DMS 273 (cell line): ENCODE measurements at regions not wholly inside any gene's neighbourhood (a gene's known extent, or its start where the extent isn't known, plus 50 kb on each side); places are given as distances from the start of the nearest gene placed in this dataset.
A peak's percentile ranks its signal among the peaks of the same experiment; 100 is the strongest.

Experiments used
- DNase-seq: peaks from one replicate; lab custom pipeline; 2025; ENCODE audit not compliant: unreplicated experiment; lab: John Stamatoyannopoulos, UW

- no peak for DNase-seq
Observed at GRCh38 chr20:56952258-56953047, 314.0 kb downstream of the BMP7 start.

GRCh38 chr20:56953048-56953586, 313.3 kb downstream of the BMP7 start:
- DNase-seq = no peak

- no peak for DNase-seq
Observed at GRCh38 chr20:56954797-56955196, 311.6 kb downstream of the BMP7 start.

- no peak for DNase-seq
Observed at GRCh38 chr20:56955680-56956079, 310.8 kb downstream of the BMP7 start.

- DNase-seq = no peak
Observed at GRCh38 chr20:56956534-56956933, 309.9 kb downstream of the BMP7 start.

GRCh38 chr20:56957737-56958553, 308.5 kb downstream of the BMP7 start:
- peak; percentile 94 for DNase-seq

GRCh38 chr20:56964901-56965300, 301.5 kb downstream of the BMP7 start:
- no peak for DNase-seq

- DNase-seq = no peak
Observed at GRCh38 chr20:56967916-56968315, 298.5 kb downstream of the BMP7 start.

- no peak for DNase-seq
Observed at GRCh38 chr20:56968376-56969048, 297.9 kb downstream of the BMP7 start.

GRCh38 chr20:56974499-56975250, 291.8 kb downstream of the BMP7 start:
- peak; percentile 82 for DNase-seq

- no peak for DNase-seq
Observed at GRCh38 chr20:56975838-56976237, 290.6 kb downstream of the BMP7 start.

GRCh38 chr20:56976336-56976735, 290.1 kb downstream of the BMP7 start:
- no peak for DNase-seq

GRCh38 chr20:56978475-56978874, 288.0 kb downstream of the BMP7 start:
- DNase-seq = peak; percentile 68

- no peak for DNase-seq
Observed at GRCh38 chr20:56979125-56979524, 287.3 kb downstream of the BMP7 start.

GRCh38 chr20:56981301-56981700, 285.1 kb downstream of the BMP7 start:
- no peak for DNase-seq

- DNase-seq = no peak
Observed at GRCh38 chr20:56983813-56984212, 282.6 kb downstream of the BMP7 start.

GRCh38 chr20:56985066-56985685, 281.3 kb downstream of the BMP7 start:
- no peak for DNase-seq

GRCh38 chr20:56986476-56986875, 280.0 kb downstream of the BMP7 start:
- DNase-seq = no peak

GRCh38 chr20:56986931-56987720, 279.3 kb downstream of the BMP7 start:
- no peak for DNase-seq
